ENCODE measurements at regions not wholly inside any gene's neighbourhood (a gene's known extent, or its start where the extent isn't known, plus 50 kb on each side); places are given as distances from the start of the nearest gene placed in this dataset.

DNA sequence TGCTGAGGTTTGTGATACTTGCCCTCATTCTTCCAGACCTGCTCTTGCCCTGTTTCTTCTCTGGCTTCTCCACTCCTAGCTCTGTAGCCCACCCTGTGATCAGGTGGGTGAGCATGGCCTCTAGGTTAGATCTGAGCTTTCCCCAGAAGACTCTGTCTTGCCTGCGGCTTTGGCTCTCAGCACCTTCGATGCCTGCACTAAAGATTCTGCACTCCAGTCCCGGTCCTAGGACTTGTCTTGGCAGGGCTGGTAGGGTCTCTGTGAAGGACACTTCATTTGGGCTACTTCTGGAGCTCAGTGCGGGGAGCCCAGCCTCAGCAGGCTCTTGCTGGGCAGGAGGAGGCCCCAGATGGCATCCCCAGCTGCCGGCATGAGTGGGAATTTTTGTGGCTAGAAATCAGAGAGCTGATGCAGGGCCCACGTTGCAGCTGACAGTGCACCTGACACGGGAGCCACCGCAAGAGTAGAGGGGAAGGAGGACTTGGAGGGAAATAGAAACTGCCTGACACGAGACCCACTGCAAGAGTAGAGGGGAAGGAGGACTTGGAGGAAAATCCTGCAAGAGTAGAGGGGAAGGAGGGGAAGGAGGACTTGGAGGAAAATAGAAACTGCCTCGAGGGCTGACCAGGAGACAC, 226.9 kb upstream of the B3GAT1 start:
- no peak for DNase-seq

GRCh38 chr11:134637091-134638015, 225.3 kb upstream of the B3GAT1 start:
- no peak for DNase-seq

DNA sequence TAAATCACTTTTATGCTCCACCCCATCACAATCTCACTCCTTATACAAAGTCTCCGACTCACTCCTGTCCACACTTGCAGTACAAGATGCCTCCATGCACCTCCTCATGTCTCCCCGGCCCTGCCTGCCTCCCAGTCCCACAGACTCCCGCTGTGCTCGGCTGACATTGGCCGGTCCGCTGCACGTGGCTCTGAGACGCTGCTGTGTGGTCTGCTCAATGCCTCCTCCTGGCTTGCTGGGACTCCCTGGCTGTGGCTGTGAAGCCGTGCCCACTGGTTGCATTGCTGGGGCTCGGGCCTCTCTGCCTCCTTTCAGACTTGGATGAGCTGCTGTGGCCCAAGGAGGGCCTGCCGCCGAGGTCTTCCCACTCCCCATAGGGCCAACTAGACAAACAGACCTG, 224.0 kb upstream of the B3GAT1 start:
- no peak for DNase-seq

- no peak for DNase-seq
These were observed 223.1 kb upstream of the B3GAT1 start for GRCh38 chr11:134634897-134635831.

- DNase-seq, result no peak
These were observed 221.2 kb upstream of the B3GAT1 start for GRCh38 chr11:134633276-134633675.

DNA sequence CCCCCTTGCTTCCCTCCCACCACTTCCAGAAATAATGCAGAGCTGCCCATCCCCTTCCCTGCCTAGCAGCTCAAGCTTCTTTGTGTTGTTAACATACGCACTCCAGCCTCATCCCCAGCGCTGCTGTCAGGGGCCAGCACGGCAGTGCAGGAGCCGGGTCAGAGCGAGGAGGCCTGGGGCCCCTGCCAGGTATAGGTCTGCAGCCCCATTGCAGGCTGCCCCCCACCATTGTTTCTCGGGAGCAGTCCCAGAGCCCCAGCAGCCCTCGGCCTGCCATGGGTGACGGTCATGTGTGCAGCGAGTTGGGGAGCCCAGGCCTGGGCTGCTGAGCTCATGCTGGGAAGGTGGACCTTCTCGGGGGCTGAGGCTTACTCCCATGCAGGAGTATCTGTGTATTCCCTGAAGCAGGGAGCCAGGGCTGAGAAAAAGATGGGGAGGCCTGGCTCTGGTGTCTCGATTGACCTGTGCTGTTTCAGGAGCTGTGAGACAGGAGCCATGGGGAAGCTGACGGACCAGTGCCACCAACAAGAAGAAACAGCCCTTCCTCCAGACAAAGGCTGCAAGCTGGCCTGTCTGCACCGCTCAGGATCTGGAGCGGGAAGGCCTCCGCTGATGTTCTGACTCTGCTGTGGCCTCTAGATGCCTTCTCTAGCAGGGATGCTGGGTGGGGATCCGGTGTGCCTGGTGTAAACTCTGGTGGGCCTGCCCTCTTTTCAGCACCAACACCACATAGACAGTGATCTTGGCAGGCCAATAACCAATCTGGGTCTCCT, 220.5 kb upstream of the B3GAT1 start:
- DNase-seq, result no peak

- DNase-seq, result no peak
These were observed 218.8 kb upstream of the B3GAT1 start for GRCh38 chr11:134630861-134631260.

DNA sequence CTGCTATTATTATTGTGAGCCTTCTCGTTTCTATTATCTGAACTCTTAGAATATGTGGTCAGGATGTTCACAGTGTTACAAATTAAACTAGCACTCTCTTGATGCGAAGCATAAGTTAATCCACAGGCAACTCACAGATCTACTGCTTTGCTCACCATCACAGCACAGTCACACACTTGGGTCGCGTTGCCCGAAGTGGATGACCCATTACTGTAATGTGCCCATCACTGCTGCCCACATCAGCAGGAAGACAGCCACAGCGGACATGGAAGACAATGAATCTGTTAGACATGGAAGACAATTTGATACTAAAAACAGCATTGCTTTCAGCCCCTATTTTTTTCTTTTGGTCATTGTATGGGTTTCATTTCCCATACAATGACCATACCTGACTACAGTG, 216.4 kb upstream of the B3GAT1 start:
- DNase-seq, result no peak

- DNase-seq, result no peak
These were observed 214.0 kb upstream of the B3GAT1 start for GRCh38 chr11:134626032-134626431.

DNA sequence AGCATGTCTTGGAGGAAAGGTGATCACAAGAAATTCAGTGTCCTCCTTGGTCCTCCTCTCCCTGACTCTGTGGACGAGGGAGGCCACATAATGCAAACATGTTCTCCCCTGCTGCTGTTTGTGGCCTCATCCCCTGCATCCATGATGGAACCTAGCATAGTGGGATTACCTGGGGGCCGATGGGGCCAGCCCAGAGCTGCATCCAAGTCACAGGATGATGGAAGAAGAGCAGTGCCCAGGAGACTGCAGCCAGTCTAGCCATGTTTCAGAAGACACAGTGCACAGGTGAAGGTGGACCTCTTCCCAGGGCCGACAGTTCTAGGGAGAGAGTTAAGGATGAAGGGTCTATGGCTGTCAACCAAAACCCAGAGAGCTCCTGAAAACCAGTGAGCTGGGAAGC, 213.6 kb upstream of the B3GAT1 start:
- no peak for DNase-seq

DNA sequence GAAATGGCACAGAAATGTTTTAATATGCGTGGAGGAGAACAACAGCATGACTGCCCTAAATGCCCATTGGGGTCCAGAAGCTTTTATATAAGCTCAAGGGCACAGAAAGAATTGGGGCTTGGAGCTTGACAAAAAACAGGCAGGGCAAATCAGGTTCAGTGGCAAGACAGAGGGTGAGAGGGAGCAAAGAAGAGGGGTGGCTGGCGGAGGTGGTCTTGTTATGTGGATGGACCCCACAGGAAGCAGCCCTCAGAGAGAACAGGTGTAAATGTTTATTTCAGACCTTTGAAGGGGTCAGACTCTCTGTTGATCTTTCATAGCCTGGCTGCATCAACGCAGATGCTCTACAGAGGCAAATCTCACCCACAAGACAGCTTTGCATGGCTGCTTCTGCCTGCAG, 213.1 kb upstream of the B3GAT1 start:
- DNase-seq, result no peak

DNA sequence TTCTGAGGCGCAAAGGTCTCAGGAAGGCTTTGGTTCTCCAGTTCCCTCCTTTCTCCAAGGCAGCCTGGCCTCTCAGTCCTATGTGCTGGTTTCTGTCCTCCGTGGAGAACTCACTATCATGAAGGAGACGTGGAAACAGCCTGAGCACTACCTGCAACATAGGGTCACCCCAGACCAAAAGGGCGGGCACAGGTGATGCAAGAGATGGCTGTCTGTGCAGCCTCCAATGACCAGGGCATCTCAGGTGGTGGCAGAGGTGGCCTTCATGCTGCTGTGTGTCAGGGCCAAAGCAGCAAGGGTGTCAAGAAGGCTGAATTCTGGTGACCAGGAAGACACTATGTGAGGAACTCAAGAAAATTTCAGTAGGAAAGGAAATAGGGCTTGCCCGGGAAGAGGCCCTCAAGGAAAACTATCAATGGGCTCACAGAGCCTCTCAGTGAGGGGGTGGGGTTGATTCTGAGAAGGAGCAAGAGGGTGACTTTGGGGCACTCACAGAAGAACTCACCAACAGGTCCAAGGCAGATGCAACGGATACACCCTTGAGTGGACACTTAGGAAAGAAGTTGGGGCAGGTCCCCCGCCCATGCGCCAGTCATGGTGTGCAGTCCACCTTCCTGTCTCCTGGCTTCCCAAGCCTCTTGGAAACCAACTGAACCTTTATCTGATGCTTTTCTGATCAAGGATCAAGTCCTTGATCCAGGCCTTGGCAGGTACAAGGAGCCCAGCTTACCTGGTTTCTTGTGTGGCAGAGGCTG, 212.3 kb upstream of the B3GAT1 start:
- DNase-seq, result no peak

- no peak for DNase-seq
These were observed 211.7 kb upstream of the B3GAT1 start for GRCh38 chr11:134623711-134624110.

DNA sequence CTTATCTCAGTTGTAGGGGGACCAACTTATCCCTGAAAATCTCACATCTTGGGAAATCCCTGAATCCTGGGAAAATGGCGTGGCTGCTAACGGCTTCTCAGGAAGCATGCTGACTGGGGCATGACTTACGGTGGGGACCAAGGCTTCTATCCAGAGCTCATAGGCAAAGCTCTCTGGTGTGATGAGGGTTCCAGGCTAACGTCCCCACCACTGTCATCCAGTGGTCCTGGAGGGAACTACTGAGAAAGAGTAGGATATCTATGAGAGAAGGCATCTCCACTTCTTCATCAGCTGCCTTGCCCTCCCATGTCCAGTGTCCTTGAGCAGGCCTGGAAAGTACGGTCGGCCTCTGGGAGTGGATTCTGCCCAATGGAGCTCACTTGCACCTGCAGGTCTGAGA, 210.4 kb upstream of the B3GAT1 start:
- no peak for DNase-seq

DNA sequence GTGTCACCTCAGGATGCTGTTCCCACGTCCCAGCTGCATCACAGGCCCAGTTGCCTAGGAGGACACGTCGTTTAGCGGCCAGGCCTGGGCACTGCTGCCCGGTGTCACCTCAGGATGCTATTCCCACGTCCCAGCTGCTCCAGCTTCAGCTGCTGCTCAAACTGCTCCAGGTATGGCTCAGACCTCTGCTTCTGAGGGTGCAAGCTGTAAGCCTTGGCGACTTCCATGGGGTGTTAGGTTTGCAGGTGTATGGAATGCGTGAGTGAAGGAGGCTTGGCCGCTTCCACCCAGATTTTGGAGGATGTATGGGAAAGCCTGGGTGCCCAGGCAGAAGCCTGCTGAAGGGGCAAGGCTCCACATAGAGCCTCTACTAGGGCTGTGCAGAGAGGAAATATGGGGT, 205.3 kb upstream of the B3GAT1 start:
- no peak for DNase-seq

DNA sequence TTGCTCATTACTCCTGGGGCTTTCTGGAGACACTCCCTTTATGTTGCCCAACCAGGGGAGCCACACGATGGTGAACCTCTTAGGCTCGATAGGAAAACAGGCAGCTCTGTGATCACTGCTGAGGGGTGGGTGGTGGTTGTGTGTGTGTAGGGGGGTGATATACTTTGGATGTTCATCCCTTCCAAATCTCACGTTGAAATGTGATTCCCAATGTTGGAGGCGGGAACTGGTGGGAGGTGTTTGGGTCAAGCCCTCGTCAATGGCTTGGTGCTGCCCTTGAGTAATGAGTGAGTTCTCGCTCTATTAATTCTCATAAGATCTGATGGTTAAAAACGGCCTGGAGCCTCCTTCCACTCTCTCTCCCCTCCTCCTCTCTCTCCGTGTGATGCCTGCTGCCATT, 204.0 kb upstream of the B3GAT1 start:
- DNase-seq, result no peak

- no peak for DNase-seq
These were observed 203.1 kb upstream of the B3GAT1 start for GRCh38 chr11:134615041-134615615.

- DNase-seq, result no peak
These were observed 202.1 kb upstream of the B3GAT1 start for GRCh38 chr11:134614141-134614540.

GRCh38 chr11:134613646-134614045, 201.6 kb upstream of the B3GAT1 start:
- DNase-seq, result no peak

DNA sequence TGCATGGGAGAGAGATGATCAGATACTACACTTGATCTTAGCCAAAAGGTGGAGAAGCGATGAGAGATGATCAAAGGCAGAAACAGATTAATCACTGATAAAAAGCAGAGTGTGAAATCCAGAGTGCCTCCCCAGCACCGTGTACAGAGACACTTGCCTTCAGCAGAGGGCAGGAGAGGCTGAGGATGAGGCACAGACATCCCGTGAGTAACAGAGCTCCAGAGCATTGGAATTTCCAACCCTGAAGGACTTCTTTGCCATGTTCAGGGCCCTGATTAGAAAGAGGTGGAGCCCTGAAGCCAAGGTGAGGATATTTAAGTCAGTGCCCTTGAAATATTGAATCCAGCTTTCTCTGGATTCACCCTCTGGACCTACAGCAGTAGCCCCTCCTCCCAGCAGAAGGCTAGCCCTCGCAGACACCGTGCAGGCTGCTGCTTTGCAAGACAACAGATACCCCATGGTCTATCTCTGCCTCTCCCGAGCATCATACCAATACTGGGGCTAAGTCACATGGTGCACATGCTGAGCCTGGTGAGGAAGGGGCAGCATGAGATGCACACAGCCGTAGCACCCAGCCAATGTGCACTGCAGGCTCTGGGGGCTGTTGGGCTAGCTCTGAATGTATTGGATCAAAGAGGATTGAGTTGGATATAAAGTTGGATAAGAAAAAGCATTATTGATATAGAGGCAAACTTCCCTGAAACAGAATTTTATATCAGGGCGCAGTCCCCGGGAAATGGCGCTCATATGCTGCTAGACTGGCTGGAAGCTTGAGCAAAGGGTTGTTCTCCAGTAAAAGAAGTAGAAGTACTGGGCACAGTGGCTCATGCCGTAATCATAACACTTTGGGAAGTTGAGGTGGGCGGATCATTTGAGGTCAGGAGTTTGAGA, 200.3 kb upstream of the B3GAT1 start:
- DNase-seq, result no peak
